ENCODE measurements at regions not wholly inside any gene's neighbourhood (a gene's known extent, or its start where the extent isn't known, plus 50 kb on each side); places are given as distances from the start of the nearest gene placed in this dataset.
A peak's percentile ranks its signal among the peaks of the same experiment; 100 is the strongest.

DNA sequence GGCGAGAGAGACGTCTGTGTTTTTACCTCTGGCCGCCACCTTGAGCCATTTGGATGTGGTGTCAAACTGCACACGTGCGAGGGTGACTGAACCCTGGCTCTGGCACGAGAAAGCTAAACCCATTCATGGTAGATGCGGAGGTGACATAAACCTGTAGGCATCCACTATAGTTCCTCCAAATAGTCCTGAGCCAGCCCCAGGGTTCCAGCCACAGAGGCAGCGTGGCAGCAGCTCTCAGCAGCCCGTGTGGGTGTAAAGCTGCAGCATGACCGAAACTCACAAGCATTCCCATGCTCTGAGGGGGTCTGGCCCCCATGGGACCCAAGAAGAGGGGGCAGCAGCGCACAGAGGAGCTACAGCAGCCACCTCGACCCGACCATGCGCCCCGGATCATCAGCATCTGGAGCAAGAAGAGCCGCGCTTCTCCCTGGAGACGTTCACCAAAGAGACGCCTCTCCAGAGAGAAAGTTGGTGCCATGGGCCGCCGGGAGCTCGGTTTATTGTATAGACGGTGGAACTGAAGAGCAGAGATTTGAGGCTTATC, 303.8 kb upstream of the IRX4 start:
- Histone ChIP-seq H3K4me1 (no peaks in the 10 kb centered on the region), H3K36me3 (no peaks in the 10 kb centered on the region), H3K9me3 (no peaks in the 10 kb centered on the region), H3K27me3 (no peaks in the 10 kb centered on the region), H3K27ac (no peak overlapping the region), H3K9ac (ENCODE audit: low read depth in 2 of 2, low read length in 2 of 2) (no peak overlapping the region), H3K4me3 (no peak overlapping the region)
- intact Hi-C loops (cut with DNase I): no loop called here
- TF ChIP-seq CTCF (IDR thresholded peaks at IDR 0.05): no peak
- DNase-seq: peak; percentile 10

DNA sequence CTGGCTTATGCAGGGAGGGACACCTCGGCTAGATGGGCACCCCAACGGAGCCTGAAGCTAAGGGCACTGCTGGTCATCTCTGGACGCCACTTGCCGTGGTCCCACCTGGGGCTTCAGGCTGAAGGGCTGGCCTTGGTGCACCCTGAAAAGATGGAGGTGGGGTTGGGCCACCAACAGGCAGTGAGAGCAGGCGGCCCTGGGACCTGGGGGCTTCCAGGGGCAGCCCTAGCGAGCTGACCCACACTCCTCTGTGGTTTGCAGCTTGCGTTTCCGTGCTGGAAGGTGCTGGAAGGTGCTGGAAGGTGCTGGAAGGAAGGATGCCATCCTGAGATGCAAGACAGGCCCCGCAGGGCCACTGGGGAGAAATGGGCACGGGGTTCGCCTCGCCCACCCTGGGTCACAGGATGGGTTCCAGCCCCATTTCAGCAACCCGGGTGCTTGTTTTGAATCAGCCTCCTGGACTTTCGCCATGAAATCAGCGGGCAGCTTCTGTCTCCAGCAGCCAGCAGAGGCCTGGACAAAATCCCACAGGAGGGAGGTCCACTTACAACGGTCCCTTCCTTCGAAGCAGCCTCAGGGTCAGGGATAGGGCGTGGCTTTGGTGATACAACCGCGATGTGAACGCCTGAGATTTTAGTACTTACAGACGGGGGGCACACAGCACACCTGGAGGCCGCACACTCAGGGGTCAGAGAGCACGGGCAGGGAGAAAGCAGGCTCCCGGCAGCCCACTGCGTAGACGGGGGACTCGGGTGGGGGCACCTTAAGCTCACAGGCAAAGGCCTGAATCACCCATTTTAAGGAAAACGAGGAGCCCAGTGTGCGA, 303.1 kb upstream of the IRX4 start:
- DNase-seq: peak; percentile 10

DNA sequence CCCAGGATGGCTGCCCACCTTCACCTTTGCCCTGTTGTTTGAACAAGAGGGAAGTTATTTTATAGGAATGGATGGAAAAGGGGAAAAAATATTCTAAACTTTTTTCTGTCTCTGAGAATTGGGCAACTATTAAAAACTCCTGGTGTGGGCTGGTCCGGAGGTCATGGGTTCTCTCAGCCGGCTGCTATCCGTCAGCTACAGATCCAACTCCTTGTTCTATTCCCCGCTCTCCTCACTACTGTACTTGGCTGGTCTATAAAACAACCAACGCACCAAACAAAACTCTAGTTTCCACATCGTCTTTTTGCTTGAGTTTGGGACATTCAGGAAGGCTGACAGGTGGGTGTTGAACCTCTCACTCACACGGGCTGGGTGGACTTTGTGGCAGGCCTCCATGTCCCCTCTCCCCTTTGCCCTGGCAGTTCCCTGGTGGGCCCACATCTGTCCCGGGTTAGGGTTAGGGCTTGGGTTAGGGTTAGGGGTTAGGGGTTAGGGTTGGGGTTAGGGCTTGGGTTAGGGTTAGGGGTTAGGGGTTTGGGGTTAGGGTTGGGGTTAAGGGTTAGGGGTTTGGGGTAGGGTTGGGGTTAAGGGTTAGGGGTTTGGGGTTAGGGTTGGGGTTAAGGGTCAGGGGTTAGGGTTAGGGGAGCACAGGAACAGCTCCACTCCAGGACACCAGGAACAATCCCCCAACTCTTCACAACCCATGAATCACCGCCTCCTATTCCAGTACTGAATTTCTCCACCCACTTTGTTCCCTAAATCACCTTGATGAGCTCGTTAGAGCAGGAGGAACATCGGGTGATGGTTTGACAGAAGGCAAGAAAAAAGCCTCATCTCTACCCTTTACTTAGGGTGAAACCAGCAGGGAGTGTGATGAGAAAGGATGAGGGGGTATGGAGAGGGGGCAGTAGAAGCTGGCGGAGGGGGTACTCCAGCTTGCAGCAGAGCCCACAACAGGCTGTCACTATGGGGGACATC, 302.1 kb upstream of the IRX4 start:
- Histone ChIP-seq H3K4me1 (no peaks in the 10 kb centered on the region), H3K27me3 (no peaks in the 10 kb centered on the region), H3K9me3 (no peaks in the 10 kb centered on the region), H3K36me3 (no peaks in the 10 kb centered on the region), H3K9ac (ENCODE audit: low read depth in 2 of 2, low read length in 2 of 2) (no peak overlapping the region), H3K4me3 (no peak overlapping the region), H3K27ac (no peak overlapping the region)
- no peak for TF ChIP-seq CTCF (IDR thresholded peaks at IDR 0.05)
- no peak for DNase-seq
- intact Hi-C loops (cut with DNase I): no loop called here

More for the DNA sequence above, 303.1 kb upstream of the IRX4 start:
- Histone ChIP-seq H3K27me3 (no peaks in the 10 kb centered on the region), H3K4me3 (no peak overlapping the region), H3K9ac (ENCODE audit: low read depth in 2 of 2, low read length in 2 of 2) (no peak overlapping the region), H3K9me3 (no peaks in the 10 kb centered on the region), H3K36me3 (no peaks in the 10 kb centered on the region), H3K4me1 (no peaks in the 10 kb centered on the region), H3K27ac (no peak overlapping the region)
- intact Hi-C loops (cut with DNase I): no loop called here
- no peak for TF ChIP-seq CTCF (IDR thresholded peaks at IDR 0.05)

DNA sequence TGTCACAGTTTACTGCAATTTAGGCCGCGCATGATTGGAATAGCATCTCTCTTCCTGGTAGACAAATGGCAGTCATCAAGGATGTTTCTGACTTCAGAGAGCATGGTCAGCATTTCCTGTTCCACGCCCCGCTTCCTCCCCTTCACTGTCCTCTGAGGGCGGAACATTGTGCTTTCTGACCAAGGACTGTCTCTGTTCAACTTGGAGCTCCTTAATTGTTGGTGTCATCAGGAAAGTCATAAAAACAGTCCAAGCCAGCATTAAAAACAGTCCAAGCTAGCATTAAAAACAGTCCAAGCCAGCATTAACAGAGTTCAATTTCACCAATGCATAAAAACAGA, 301.3 kb upstream of the IRX4 start:
- Histone ChIP-seq H3K36me3 (no peaks in the 10 kb centered on the region), H3K9ac (ENCODE audit: low read depth in 2 of 2, low read length in 2 of 2) (no peak overlapping the region), H3K27me3 (no peaks in the 10 kb centered on the region), H3K27ac (no peak overlapping the region), H3K4me3 (no peak overlapping the region), H3K4me1 (no peaks in the 10 kb centered on the region), H3K9me3 (no peaks in the 10 kb centered on the region)
- DNase-seq: no peak
- intact Hi-C loops (cut with DNase I): no loop called here
- no peak for TF ChIP-seq CTCF (IDR thresholded peaks at IDR 0.05)

- H3K27ac ChIP-seq: no peak overlapping the region
- DNase-seq: no peak
- H3K9ac ChIP-seq (ENCODE audit: low read depth in 2 of 2, low read length in 2 of 2): no peak overlapping the region
- no peaks in the 10 kb centered on the region for H3K27me3 ChIP-seq
- intact Hi-C loops (cut with DNase I): no loop called here
- no peak overlapping the region for H3K4me3 ChIP-seq
- H3K4me1 ChIP-seq: no peaks in the 10 kb centered on the region
- no peak for TF ChIP-seq CTCF (IDR thresholded peaks at IDR 0.05)
- H3K9me3 ChIP-seq: no peaks in the 10 kb centered on the region
- H3K36me3 ChIP-seq: no peaks in the 10 kb centered on the region
These were observed 300.7 kb upstream of the IRX4 start for GRCh38 chr5:2183154-2184025.

All from colonic mucosa (tissue), 4 donors.